Lower leg skin (tissue), 3 donors: ENCODE measurements at regions not wholly inside any gene's neighbourhood (a gene's known extent, or its start where the extent isn't known, plus 50 kb on each side); places are given as distances from the start of the nearest gene placed in this dataset.

Experiments used
- CTCF ChIP-seq, 3 donors: fragments of 450-650 bp; IDR thresholded peaks; one replicate each; pipeline ENCODE4 v1.5.1; 2016; ENCODE audit warnings: antibody characterized with exemption in 3 of 3, mild to moderate bottlenecking in 3 of 3, moderate library complexity in 2 of 3
- POLR2A ChIP-seq, 2 donors: fragments of 450-650 bp; IDR thresholded peaks; one replicate each; pipeline ENCODE4 v1.6.1; 2016 to 2017; ENCODE audit warnings: antibody characterized with exemption in 2 of 2, mild to moderate bottlenecking in 1 of 2, moderate library complexity in 1 of 2

GRCh38 chr13:107113387-107113786, 545.5 kb upstream of the ARGLU1 start:
- TF ChIP-seq CTCF (IDR thresholded peaks at IDR 0.05) (no peak), POLR2A (IDR thresholded peaks at IDR 0.05) (no peak)
